HEK293T (cell line): ENCODE measurements at regions not wholly inside any gene's neighbourhood (a gene's known extent, or its start where the extent isn't known, plus 50 kb on each side); places are given as distances from the start of the nearest gene placed in this dataset.

Experiments
- BHLHE40 ChIP-seq: fragments of 450-650 bp; IDR thresholded peaks from 2 replicates; pipeline ENCODE4 v1.6.1; 2016; ENCODE audit warnings: mild to moderate bottlenecking, moderate library complexity, borderline replicate concordance
- SP1 ChIP-seq: fragments of 450-650 bp; IDR thresholded peaks from 2 replicates; pipeline ENCODE4 v1.6.1; 2017
- SUZ12 ChIP-seq: fragments of 450-650 bp; IDR thresholded peaks from 2 replicates; pipeline ENCODE4 v1.6.1; 2016; ENCODE audit warnings: mild to moderate bottlenecking

DNA sequence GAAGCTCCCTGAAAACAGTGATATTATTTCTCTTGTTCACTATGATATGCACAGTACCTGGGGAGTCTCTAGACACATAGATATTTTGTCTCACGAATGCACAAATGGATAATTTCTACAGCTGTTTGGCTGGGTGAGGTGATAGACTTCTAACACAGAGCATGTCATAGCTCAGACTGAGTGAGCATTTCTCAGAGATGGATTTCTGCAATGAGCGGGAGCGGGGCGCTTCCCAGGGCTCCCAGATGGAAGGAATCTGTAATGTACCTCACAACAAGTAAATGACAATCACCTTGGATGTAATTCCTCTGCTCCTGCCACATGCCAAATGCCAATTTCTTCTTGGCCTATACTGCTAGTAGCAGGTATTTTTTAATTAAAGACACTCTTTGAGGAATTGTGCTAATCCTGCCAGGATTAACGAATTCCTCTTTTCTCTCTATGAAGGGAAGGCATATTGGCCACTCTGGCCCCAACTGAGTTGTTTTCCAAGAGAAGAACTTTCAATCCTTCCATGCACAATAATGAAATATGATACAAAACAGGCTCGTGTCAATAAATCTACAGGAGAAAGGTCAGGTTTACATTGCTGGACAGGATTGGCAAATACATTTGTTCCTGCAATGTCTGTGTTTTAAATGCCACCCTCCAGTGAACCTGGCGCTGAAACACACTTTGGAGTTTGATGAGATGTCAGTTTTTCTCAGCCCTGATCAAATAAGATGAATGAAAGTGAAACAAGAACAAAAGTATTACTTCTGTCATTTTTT lies 185.3 kb downstream of the CBLN1 start:
- TF ChIP-seq SP1 (no peak), SUZ12 (no peak), BHLHE40 (no peak)
